Esophagus muscularis mucosa (tissue), 4 donors: ENCODE measurements at regions not wholly inside any gene's neighbourhood (a gene's known extent, or its start where the extent isn't known, plus 50 kb on each side); places are given as distances from the start of the nearest gene placed in this dataset.
"Not testable (repeated sequence)": the region's sequence is repeated elsewhere in the genome, so short reads cannot be mapped to it uniquely, and the experiment has no call there.

ENCODE experiments used
- DNase-seq: peaks from one replicate; pipeline ENCODE4 v3.0.0-alpha.2; 2017; ENCODE audit errors: extremely low spot score
- H3K27ac ChIP-seq, 4 donors: fragments of 200-600 bp; sonication (generic); replicated peaks in 1 of 4; 1 replicate in 3 of 4; 2 replicates in 1 of 4; pipeline ENCODE4 v1.5.1; 2016 to 2019; ENCODE audit warnings: mild to moderate bottlenecking in 1 of 4
- H3K27me3 ChIP-seq, 4 donors: fragments of 200-600 bp; sonication (generic); one replicate each; pipeline versions ENCODE4 v1.5.1 to v1.6.0; 2016 to 2019
- H3K36me3 ChIP-seq, 4 donors: fragments of 200-600 bp; sonication (generic); one replicate each; pipeline ENCODE4 v1.5.1; 2016 to 2019
- H3K4me1 ChIP-seq, 4 donors: fragments of 200-600 bp; sonication (generic); one replicate each; pipeline ENCODE4 v1.5.1; 2016 to 2019
- H3K4me3 ChIP-seq, 4 donors: fragments of 200-600 bp; sonication (generic); 1 replicate in 2 of 4; 2 replicates in 2 of 4; pipeline ENCODE4 v1.5.1; 2016 to 2019; ENCODE audit warnings: mild to moderate bottlenecking in 4 of 4, moderate library complexity in 1 of 4
- H3K9me3 ChIP-seq, 4 donors: fragments of 200-600 bp; sonication (generic); 1 replicate in 3 of 4; 2 replicates in 1 of 4; pipeline ENCODE4 v1.5.1; 2016 to 2019
- CTCF ChIP-seq, 3 experiments: fragments of 200-600 bp in 2 of 3; fragments of 450-650 bp in 1 of 3; sonication (generic) in 2 of 3; IDR thresholded peaks; one replicate each; pipeline ENCODE4 v1.5.1; 2017 to 2019; ENCODE audit warnings: antibody characterized with exemption in 3 of 3, mild to moderate bottlenecking in 2 of 3, moderate library complexity in 1 of 3
- EP300 ChIP-seq: sonication (generic); formaldehyde crosslinking; IDR thresholded peaks from one replicate; pipeline ENCODE4 v1.6.1; 2017; ENCODE audit warnings: antibody characterized with exemption
- POLR2A ChIP-seq: fragments of 450-650 bp; IDR thresholded peaks from one replicate; pipeline ENCODE4 v1.6.1; 2017; ENCODE audit warnings: antibody characterized with exemption, moderate library complexity, mild to moderate bottlenecking, low read depth
- POLR2AphosphoS5 ChIP-seq, 2 donors: sonication (generic); formaldehyde crosslinking; IDR thresholded peaks; one replicate each; pipeline ENCODE4 v1.6.1; 2017; ENCODE audit warnings: antibody characterized with exemption in 2 of 2
- WGBS: methylation state at CpG from one replicate; pipeline ENCODE4 v1.1.5; 2018; 5-methylcytosine and 5-hydroxymethylcytosine counted together
- intact Hi-C: fragments of 100-400 bp; cut with DNase I; formaldehyde crosslinking; loops from one replicate; pipeline ENCODE4 v1.15.1; 2023

- Histone ChIP-seq H3K4me3 (no peak overlapping the region), H3K4me1 (no peaks in the 10 kb centered on the region), H3K36me3 (no peaks in the 10 kb centered on the region), H3K27ac (no peak overlapping the region), H3K27me3 (no peaks in the 10 kb centered on the region), H3K9me3 (no peaks in the 10 kb centered on the region)
- intact Hi-C loops = no loop called here
- no peak for DNase-seq
- no peak for TF ChIP-seq POLR2A
- no peak for TF ChIP-seq POLR2AphosphoS5 (IDR thresholded peaks at IDR 0.05)
- no peak for TF ChIP-seq CTCF (IDR thresholded peaks at IDR 0.05)
- TF ChIP-seq EP300 = no peak
Observed at GRCh38 chr14:44741431-44741830, 220.3 kb downstream of the KLHL28 start.

- intact Hi-C loops = no loop called here
- H3K27ac ChIP-seq = no peak overlapping the region
- H3K9me3 ChIP-seq = no peaks in the 10 kb centered on the region
- H3K4me3 ChIP-seq = no peak overlapping the region
- TF ChIP-seq EP300 (no peak), POLR2A (no peak), CTCF (IDR thresholded peaks at IDR 0.05) (no peak), POLR2AphosphoS5 (IDR thresholded peaks at IDR 0.05) (no peak)
- no peaks in the 10 kb centered on the region for H3K27me3 ChIP-seq
- DNase-seq = no peak
- 95% methylated on average over 1 of the region's 1 CpG for WGBS
- H3K36me3 ChIP-seq = no peaks in the 10 kb centered on the region
- H3K4me1 ChIP-seq = no peaks in the 10 kb centered on the region
Observed at GRCh38 chr14:44736326-44736725, 225.4 kb downstream of the KLHL28 start.

- no peaks in the 10 kb centered on the region for H3K9me3 ChIP-seq
- no peak overlapping the region for H3K4me3 ChIP-seq
- no peak for TF ChIP-seq CTCF (IDR thresholded peaks at IDR 0.05)
- DNase-seq = no peak
- intact Hi-C loops = no loop called here
- H3K27me3 ChIP-seq = no peaks in the 10 kb centered on the region
- no peak overlapping the region for H3K27ac ChIP-seq
- no peaks in the 10 kb centered on the region for H3K4me1 ChIP-seq
- no peaks in the 10 kb centered on the region for H3K36me3 ChIP-seq
Observed at GRCh38 chr14:44732144-44732543, 225.1 kb upstream of the FSCB start.

- no peaks in the 10 kb centered on the region for H3K27me3 ChIP-seq
Observed at GRCh38 chr14:44730860-44731259, 223.8 kb upstream of the FSCB start.

GRCh38 chr14:44721395-44721794 lies 214.3 kb upstream of the FSCB start:
- H3K9me3 ChIP-seq = peaks cover 0 to 40% (median 16%) of the 10 kb centered on the region in 4 donors
- H3K4me3 ChIP-seq, H3K36me3 ChIP-seq, H3K27me3 ChIP-seq, H3K27ac ChIP-seq, intact Hi-C loops, DNase-seq, H3K4me1 ChIP-seq: not testable (repeated sequence)
- 71% methylated on average over 1 of the region's 1 CpG for WGBS

More at GRCh38 chr14:44730860-44731259, 223.8 kb upstream of the FSCB start:
- H3K27ac ChIP-seq = no peak overlapping the region
- H3K4me1 ChIP-seq = no peaks in the 10 kb centered on the region
- TF ChIP-seq POLR2AphosphoS5 (IDR thresholded peaks at IDR 0.05) (no peak), CTCF (IDR thresholded peaks at IDR 0.05) (no peak), POLR2A (no peak)
- no peak for DNase-seq
- H3K9me3 ChIP-seq = no peaks in the 10 kb centered on the region
- intact Hi-C loops = no loop called here
- no peaks in the 10 kb centered on the region for H3K36me3 ChIP-seq
- no peak overlapping the region for H3K4me3 ChIP-seq
- WGBS = 73% methylated on average over 3 of the region's 3 CpGs
